ENCODE measurements at regions not wholly inside any gene's neighbourhood (a gene's known extent, or its start where the extent isn't known, plus 50 kb on each side); places are given as distances from the start of the nearest gene placed in this dataset.

GRCh38 chr3:165383381-165383780 is 187.2 kb upstream of the SLITRK3 start:
- Histone ChIP-seq H3K4me2 (ENCODE audit: low read length) (no peak overlapping the region), H3K4me1 (ENCODE audit: control insufficient read depth in 1 of 2, insufficient read depth in 2 of 2, low read length in 2 of 2) (no peaks in the 10 kb centered on the region), H4K20me1 (ENCODE audit: insufficient read depth) (no peaks in the 10 kb centered on the region), H3K9ac (ENCODE audit: low read length) (no peak overlapping the region), H2AFZ (ENCODE audit: low read depth, low read length, poor library complexity, severe bottlenecking) (no peak overlapping the region), H3K9me3 (ENCODE audit: control insufficient read depth in 1 of 2, insufficient read depth in 1 of 2, low read depth in 1 of 2, low read length in 2 of 2) (no peaks in the 10 kb centered on the region), H3K79me2 (ENCODE audit: insufficient read depth, low read length) (no peaks in the 10 kb centered on the region), H3K9me2 (ENCODE audit: insufficient read depth) (no peaks in the 10 kb centered on the region; the same call in 1 of the 2 replicates), H3K27ac (ENCODE audit: low read depth, low read length) (no peak overlapping the region), H3K4me3 (replicated peaks in 1 of 2; ENCODE audit: low read depth in 1 of 2, low read length in 2 of 2) (no peak overlapping the region), H3K36me3 (ENCODE audit: control insufficient read depth in 1 of 2, insufficient read depth in 2 of 2, low read length in 2 of 2) (no peaks in the 10 kb centered on the region), H3K27me3 (ENCODE audit: insufficient read depth, low read length) (no peaks in the 10 kb centered on the region)
- no TSS peak for BruUV-seq (replicated peaks)
- intact Hi-C loops (cut with micrococcal nuclease): no loop called here
- ATAC-seq: no peak
- TF ChIP-seq CTCF (IDR thresholded peaks at IDR 0.05 in 2 of 3, conservative IDR thresholded peaks at IDR 0.05 in 1 of 3; ENCODE audit: borderline replicate concordance in 1 of 3, insufficient read depth in 1 of 3, low read depth in 2 of 3, low read length in 2 of 3) (no peak), FOSL1 (IDR thresholded peaks at IDR 0.05; ENCODE audit: low read depth) (no peak), POLR2AphosphoS5 (IDR thresholded peaks at IDR 0.05; ENCODE audit: low read depth, low read length) (no peak), ZNF274 (IDR thresholded peaks at IDR 0.05; ENCODE audit: low read depth, low read length) (no peak), SIN3A (IDR thresholded peaks at IDR 0.05; ENCODE audit: low read depth) (no peak), EZH2phosphoT487 (IDR thresholded peaks at IDR 0.05; ENCODE audit: borderline replicate concordance) (no peak), CEBPB (IDR thresholded peaks at IDR 0.05; ENCODE audit: low read depth) (no peak), REST (IDR thresholded peaks at IDR 0.05; ENCODE audit: low read depth) (no peak), EZH2 (IDR thresholded peaks at IDR 0.05) (no peak), RAD21 (IDR thresholded peaks at IDR 0.05; ENCODE audit: low read depth) (no peak), SRF (IDR thresholded peaks at IDR 0.05; ENCODE audit: low read depth) (no peak), ZBTB33 (IDR thresholded peaks at IDR 0.05; ENCODE audit: extremely low read depth, insufficient replicate concordance, low read length) (no peak), MAX (IDR thresholded peaks at IDR 0.05) (no peak), TCF7L2 (IDR thresholded peaks at IDR 0.05; ENCODE audit: borderline replicate concordance, extremely low read depth, insufficient read depth, insufficient read length) (no peak), ELF1 (IDR thresholded peaks at IDR 0.05; ENCODE audit: borderline replicate concordance, low read depth) (no peak), SP1 (IDR thresholded peaks at IDR 0.05; ENCODE audit: low read depth) (no peak)
- ChIA-PET CTCF (no interaction called here), POLR2A (no interaction called here), RAD21 (ENCODE audit: low non-redundant PET in 1 of 2, low total read pairs in 2 of 2, uncharacterized antibody in 2 of 2, unreplicated experiment in 2 of 2) (no interaction called here)
- DNase-seq (ENCODE audit: low read depth, low spot score): no peak
